Suppressor macrophage treated with lipopolysaccharide for 1 hour (primary cell): ENCODE measurements at regions not wholly inside any gene's neighbourhood (a gene's known extent, or its start where the extent isn't known, plus 50 kb on each side); places are given as distances from the start of the nearest gene placed in this dataset.
A peak's percentile ranks its signal among the peaks of the same experiment; 100 is the strongest.
"Not testable (repeated sequence)": the region's sequence is repeated elsewhere in the genome, so short reads cannot be mapped to it uniquely, and the experiment has no call there.

ENCODE experiments used
- DNase-seq, 3 donors: peaks; one replicate each; pipeline ENCODE4 v3.0.0-alpha.2; 2020 to 2022

DNA sequence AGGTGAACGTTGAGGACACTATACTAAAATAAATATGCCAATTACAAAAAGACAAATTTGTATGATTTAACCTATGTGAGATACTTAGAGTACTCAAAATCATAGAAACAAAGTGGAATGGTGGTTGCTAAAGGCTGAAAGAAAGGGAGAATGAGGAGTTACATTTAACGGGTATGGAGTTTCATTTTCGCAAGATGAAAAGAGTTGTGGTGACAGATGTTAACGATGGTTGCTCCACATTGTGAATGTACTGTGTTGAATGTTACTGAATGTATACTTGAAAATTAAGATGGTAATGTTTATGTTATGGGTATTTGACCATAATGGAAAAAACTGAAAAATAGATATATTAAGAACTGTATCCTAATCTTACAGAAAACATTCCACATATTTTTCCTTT, 51.3 kb upstream of the MOCS2 start:
- no peak for DNase-seq

DNA sequence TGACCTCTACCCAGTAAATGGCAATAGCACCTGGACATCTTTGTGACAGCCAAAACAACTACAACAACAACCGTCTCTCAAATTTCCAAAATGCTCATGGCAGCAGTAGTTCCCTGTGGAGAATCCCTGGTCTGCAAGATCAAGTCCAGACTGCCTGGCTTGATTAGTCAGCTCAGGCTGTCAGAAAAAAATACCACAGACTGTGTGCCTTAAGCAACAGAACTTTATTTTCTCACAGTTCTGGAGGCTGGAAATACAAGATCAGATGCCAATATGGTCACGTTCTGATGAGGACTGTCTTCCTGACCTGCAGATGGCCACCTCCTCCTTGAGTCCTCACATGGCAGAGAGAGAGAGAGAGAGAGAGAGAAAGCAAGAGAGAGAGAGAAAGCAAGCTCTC, 52.3 kb upstream of the MOCS2 start:
- no peak for DNase-seq

DNA sequence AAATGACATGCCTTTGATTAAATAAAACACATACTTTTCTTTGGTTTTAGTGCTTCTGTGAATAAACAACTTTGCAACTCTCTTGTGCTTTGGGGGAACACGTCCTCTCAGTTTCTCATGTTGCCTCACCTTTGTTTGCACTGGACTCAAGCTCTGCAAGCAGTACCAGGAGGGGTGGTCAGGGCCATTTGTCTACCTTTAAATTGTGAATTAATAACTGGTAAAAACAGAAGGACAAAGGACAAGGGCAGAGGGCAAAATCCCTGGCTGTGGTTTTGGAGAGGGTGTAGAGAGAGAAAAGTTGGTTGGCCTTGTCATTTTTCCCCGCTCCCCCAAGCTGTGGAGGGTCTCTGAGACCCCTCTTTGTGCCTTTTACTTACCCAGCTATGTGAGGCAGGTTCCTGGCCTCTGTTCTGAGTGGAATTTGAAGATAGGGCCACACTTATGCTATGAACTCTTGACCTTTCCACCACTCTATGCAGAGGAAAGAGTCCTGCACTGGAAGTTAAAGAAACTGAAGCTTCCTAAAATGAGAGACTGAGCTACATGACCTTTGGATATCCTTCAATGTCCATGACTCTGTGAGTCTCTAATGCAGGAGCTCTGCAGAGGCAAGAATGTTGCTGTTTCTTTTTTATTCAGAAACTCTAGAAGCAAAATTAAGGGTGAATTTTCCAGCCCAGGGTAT, 55.1 kb upstream of the MOCS2 start:
- DNase-seq: no peak

DNA sequence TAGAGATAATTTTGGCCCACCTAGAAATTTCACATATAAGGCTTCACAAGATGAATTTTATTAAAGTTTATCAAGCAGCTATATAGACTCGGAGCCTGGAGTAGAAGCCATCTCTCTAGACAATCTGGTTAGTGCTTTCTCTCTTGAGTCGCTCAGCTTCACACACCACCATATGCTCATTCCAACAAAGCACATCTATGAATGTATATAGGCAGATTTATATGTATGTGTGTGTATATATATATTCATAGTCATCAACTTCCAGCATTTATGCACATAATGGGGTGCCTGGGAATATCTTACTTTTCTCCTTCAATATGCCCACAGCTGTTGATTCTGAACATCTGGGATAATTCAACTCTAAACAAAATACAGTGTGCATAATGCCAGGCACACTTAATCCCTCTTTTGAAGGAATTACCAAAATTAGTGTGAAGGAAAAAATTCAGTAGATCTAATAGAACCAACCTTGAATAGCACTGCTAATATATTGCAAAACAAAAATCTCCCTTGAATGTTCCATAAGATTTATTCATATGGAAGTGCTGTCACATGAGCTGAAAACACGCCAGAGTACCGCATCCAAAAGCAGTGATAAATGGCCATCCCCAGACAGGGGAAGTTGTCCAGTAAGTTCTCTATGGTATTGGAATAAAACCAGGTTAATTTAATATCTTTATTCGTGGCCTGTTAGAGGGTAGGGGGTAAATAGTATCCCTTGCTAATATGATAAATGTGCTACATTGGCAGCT, 56.0 kb upstream of the MOCS2 start:
- DNase-seq: no peak

DNA sequence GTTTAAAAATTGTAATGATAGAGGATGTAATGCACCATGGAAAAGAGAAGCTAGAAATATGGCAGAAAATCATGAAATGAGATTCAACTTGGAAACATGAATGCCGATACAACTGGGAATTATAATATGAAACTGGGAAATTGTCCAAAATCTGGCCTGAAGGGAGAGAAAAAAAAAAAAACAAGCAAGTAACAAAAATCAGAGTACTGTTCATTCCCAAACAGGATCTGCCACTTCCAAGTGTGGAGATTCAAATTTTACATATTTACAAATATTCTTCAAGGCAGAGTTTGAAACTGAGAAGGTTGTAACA, 56.6 kb upstream of the MOCS2 start:
- DNase-seq: no peak

DNA sequence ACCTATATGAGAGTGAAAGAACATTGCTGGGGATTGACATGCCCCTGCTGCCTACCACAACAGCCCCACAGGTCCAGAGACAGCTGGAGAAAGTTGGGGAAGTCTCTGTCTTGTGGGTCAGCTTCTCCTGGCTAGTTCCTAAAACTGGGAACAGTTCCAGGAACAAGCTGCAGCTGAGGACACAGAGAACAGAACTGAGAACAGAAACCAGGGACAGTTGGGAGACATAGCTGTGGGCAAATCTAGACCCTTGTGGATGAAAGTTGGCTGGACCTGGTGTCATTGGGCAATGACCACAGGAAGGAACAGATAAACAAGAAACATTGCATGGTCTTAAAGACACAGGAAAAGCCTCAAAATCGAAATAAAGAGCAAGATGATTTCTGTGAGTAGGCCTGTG, 58.3 kb upstream of the MOCS2 start:
- peak; percentile 11 to 41 (median 40) for DNase-seq

DNA sequence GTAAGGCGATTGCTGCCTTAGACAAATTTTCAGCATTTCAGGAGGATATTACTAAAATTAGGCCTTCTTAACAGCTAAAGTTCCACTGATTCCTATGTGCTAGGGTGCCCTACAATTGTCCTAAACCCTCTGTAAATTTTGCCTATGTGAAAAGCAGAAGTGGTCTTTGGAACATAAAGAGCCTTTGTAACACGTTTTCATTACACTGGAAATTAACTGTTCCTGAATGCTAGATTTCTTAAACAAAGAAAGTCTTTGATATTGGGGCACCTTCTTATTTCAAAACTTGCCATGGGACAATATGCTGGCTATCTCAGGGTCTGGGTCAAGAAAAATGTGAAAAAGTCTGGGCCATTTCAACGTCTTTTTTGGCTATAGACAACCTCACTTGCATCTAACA, 60.4 kb upstream of the MOCS2 start:
- no peak for DNase-seq

DNA sequence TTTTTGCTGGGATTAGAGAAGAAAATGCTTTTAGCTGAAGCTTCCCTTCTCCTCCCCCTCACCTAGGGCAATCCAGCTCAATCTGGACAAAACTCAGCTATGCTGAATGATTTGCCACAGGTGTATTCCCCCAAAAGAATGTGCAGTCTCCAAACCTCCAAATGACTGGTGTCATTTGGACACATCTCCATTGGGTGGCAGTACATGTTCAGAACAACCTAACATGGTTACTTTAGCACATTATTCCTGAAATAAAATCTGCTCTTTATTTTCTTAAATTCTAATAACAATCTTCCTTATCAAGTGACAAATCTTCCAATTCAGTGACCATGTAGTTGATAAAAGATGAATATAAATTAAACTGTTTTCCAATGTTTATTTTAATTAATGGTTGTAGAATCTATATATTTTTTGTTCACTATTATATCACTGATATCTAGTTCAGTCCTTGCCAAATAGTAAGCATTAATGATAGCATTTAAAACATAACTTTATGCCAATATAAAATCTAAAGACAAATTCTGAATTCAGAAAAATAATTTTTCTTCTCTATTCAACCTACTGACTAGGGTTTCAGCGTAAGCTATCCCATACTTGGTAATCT, 61.3 kb upstream of the MOCS2 start:
- DNase-seq: peak; percentile 27 to 44 (median 41)

DNA sequence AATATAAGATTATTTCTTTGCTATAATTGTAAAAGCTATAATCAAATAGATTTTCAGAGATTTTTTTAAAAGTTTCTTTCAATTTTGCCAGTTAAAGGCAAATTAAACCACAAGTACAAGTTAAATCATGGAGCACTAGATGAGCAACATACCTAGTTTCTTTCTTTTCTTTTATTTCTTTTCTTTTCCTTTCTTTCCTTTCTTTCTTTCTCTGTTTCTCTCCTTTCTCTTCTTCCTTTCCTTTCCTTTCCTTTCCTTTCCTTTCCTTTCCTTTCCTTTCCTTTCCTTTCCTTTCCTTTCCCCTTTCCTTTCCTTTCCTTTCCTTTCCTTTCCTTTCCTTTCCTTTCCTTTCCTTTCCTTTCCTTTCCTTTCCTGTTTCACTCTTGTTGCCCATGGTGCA, 62.5 kb upstream of the MOCS2 start:
- DNase-seq: not testable (repeated sequence)

DNA sequence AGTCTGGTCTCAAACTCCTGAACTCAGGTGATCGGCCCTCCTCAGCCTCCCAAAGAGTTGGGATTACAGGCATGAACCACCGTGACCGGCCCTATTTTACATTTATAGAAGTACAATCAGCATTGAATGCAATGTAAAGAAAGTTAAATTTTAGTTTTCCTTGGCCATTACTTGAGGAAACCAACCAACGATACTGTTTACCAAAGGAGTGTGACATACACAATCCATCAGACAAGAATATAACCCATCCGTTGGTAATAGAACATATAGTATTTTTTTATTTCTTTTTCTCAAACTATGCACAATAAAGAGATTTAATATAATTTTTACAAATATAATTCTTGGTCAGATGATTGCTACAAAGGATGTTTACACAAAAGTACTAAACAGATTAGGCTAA, 63.1 kb upstream of the MOCS2 start:
- DNase-seq: no peak

DNA sequence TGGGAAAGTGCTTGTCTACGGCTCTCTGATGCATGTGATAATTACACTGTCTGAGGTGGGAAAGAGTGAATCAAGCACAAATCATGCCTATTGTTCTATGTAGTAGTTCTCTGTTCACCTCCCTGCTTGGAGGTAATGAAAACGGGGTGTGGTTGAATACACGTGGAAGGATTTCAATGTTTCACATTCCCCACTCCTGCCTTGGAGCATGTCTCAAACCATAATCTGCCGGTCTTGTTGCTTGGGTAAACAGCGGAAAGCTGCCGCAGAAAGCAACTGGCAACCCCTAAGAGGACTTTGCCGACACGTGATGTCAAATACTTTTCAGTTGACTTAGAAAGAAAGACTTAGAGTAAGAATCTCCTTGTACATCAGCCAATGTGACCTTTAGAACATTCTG, 63.5 kb upstream of the MOCS2 start:
- DNase-seq: no peak

DNA sequence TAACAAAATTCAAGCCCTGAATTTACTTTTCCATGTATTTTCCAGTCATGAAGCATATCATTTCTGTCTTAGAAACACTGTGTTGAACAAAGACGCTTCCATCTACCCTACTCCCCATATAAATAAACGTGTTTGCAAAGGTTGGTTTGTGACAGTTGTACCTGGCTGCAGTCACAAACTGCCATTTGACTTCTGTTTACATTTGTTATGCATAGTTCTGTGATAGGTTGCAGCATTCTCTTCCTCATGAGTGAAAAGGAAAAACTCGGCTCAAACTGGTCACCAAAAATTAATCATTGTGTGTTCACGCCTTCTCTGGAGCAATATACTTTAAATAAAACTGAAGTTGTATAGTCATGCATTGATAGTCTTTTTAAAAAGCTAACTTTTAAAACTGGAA, 69.3 kb upstream of the MOCS2 start:
- DNase-seq: no peak

DNA sequence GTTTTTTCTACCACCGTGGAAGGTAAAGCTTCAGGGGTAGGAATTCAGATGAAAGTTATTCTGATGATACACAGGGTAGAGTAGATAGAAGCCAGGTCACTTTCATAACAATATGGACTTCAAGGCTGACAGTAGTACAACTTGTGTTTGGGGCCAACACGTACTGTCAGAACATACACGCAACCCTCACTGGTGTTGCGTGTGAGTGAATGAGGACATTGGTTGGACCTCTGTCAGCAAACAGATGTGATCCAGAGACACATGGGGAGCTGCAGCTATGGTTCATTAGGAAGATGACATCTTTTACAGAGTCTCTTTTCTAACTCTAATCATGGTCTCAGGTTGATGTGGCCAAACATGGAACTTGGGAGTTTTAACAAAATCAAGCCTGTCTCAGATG, 70.1 kb upstream of the MOCS2 start:
- no peak for DNase-seq

DNA sequence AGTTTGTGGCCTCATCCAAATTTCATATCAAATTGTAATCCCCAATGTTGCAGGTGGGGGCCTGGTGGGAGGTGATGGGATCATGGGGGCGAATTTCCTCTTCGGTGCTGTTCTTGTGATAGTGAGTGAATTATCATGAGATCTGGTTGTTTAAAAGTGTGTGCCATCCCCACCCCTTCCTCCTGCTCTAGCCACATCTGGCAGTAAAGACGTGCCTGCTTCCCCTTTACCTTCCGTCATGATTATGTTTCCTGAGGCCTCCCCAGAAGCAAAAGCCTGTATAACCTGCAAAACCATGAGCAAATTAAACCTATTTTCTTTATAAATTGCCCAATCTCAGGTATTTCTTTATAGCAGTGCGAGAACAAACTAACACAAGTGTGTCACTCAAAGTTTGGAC, 71.0 kb upstream of the MOCS2 start:
- peak in 1 of 3 donors; percentile 4 for DNase-seq

DNA sequence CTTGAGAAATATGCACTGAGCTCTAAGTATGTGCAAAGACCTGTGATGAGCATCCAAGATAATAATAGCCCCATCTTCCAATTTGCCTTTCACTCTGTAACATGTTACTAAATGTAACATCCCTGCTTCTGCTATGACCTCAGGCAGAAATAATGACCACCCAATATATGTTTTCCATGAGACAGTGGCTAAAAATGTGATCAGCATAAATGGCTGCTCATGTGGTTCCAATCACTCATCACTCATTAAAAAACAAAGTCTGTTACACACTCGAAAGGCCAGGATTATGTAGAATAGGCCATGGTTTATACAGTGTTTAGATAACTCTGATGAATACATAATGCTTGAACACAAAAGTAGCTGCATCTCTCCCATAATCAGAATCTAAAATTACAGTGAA, 71.4 kb upstream of the MOCS2 start:
- no peak for DNase-seq

DNA sequence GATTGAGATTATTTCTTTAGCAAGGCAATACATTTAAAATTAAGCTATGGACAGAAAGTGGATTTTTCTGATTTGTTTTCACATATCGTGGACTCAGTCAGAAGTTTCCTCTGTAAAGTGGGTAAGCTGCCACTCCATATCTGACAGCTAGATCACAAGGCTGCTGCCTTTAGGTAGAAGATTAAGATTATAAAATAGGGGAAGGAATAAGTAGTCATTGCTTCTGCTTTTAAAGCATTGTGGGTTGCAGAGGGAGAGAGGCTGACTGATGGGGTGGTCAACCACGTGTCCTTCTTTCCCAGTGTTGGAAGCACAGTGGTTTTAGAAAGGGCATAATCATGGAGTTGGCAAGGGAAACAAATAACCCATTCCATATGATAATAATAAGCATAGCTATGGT, 74.3 kb upstream of the MOCS2 start:
- peak in 1 of 3 donors; percentile 6 for DNase-seq

DNA sequence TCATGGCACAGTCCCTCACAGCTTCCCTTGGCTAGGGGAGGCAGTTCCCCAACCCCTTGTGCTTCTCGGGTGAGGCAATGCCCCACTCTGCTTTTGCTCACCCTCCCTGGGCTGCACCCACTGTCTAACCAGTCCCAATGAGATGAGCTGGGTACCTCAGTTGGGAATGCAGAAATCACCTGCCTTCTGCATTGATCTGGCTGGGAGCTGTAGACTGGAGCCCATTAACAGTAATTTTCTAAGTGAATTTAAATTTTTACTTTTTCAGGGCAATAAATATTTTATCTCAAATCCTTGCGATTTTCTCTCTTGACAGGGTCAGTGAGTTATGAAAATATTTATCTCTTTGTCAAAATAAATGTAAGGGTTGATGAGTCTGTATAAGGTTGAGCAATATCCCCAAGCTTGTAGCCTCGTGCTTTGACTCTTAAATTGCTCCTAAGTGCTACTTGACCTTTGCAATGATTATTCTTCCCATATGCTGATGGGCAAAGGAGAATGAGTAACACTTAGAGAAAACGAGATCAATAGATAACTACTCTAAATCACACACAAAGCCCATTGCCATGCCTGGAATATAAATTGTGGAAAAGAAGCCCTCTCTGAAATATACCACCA, 82.1 kb upstream of the MOCS2 start:
- no peak for DNase-seq

DNA sequence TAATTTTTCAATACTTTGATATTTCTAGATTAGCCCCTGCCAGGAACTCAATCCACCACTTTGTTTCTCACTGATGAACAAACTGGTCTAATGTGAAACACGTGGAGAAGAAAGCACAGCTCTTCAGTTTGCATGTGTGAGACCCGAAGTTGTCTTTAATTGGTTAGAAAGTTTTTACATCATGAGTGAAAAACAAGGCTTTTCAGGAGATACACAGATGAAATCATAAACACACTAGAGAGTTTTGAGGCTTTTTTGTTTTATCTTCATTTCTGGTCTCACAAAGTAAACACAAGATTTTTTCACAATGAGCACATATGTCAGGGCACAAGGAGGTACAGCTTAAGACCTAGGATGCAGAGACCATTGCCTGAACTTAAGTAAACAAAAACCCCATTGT, 84.5 kb upstream of the MOCS2 start:
- DNase-seq: no peak

DNA sequence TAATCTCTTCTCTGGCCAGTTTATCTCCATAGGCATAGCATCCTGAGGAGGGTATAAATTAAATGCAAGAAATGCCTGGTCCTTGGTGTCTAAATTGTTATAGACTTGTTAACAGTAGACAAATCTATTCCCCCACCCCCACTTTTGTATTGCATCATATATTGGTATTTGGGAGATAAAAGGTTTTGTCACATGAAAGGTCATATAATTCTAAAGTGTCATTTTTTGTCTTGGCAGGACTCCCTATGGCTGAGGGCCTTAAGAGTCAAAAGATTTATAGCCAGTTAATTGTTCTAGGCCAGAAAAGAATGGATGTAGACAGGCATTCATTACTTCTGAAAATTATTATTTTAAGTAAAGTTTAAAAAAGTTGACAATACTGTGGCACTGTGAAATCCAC, 90.3 kb upstream of the MOCS2 start:
- DNase-seq: no peak

DNA sequence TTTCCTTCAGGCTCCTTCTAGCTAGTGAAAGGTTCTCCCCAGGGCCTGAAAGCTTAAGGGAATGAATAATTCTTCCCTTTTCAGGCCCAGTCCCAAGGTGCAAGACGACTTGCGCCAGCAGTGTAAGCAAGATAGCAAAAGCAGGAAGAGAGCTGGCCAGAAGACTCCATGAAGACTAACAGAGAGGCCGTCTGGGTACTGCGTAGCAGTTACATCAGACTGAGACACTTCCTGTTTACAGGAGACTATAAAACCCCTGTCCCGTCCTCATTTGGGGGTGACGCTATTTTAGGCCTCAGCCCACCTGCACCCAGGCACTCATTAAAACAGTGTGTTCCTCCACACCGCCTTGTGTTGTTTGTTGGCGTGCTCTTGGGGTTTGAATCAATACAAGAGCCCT, 90.7 kb upstream of the MOCS2 start:
- DNase-seq: no peak

DNA sequence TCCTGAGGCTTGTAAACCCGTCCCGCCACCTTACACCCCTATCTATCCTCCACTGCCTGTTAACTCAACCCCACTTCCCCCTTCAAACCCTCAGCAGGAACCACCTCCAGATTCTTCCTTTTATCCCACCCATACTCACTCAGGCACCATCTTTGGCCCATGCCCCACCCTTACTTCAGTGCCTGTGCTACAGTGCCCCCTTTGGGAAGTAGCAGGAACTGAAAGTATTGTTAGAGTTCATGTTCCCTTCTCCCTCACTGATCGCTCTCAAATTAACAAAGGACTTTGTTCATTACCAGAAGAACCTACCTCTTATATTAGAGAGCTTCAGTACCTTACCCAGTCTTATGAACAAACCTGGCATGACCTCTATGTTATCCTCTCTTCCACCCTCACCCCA, 92.2 kb upstream of the MOCS2 start:
- DNase-seq: peak in 1 of 3 donors; percentile 18

DNA sequence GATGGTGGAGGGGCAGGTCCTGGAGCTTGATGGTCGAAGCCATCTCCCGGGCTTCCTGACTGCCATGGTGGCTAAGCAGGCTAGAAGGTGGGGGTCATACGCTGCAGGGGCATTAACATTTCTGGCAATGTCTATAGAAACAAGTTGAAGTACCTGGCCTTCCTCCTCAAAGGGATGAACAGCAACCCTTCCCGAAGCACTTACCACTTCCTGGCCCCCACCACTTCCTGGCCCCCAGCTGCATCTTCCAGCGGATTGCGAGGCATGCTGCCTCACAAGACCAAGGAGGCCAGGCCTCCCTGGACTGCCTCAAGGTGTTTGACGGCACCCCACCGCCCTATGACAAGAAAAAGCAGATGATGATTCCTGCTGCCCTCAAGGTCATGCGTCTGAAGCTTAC, 97.0 kb upstream of the MOCS2 start:
- peak in 1 of 3 donors; percentile 10 for DNase-seq

DNA sequence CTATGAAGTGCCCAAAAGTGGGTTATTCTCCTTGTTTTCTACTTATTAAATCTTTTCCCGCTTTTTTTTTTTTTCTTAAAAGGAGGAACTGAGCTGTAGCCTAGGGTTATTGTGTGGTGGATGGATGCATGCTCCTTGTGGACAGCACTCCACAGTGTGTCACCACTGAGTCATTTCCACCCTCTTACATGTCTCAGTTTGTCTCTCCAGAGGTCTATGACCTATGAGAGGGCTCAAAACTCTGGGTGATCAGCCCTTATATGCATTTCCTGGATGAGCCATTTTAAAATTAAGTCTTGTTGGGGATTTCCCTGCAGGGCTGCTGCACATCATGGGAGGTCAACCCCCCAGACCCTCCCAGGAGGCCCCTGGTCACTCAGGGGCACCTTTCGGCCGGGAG, 102.2 kb upstream of the MOCS2 start:
- DNase-seq: peak in 2 of 3 donors; percentile 1 to 22

DNA sequence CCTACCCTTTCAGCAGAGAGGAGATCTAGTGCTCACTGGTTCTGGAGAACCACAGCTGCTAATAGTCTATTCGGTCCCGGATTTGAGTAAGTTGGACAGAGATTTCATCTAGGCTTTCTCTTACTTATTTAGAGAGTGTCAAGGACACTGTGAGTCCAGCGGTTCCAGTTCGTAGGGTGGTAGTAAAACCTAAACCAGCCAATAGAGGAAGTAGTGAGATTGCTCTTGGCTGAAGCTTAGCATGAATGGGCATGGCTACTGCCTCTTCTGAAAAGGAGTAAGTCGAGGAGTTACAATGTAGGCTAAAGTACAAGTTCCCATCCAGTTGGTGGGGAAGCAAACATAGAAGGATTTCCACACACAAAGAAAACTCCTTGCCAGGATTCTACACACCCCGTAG, 109.6 kb upstream of the MOCS2 start:
- no peak for DNase-seq
